A549 (cell line): ENCODE measurements at regions not wholly inside any gene's neighbourhood (a gene's known extent, or its start where the extent isn't known, plus 50 kb on each side); places are given as distances from the start of the nearest gene placed in this dataset.

Experiments
- ATAC-seq, 2 experiments: fragments of 200-7000 bp in 1 of 2; fragments of >200 bp in 1 of 2; cut with Nextera tagmentation in 1 of 2; cut with Tn5 transposase in 1 of 2; 3 replicates each; pipeline versions ENCODE4 v1.8.0 to v1.9.1; 2018 to 2020; ENCODE audit warnings: mild to moderate bottlenecking in 1 of 2, moderate library complexity in 1 of 2
- CTCF ChIA-PET: fragments of 300-600 bp; sonication (Branson Sonifier 250); formaldehyde crosslinking; extraction: SDS; loops from one replicate; lab custom pipeline; 2021; ENCODE audit warnings: antibody characterized with exemption, inconsistent platforms; lab: Yijun Ruan, JAX
- POLR2A ChIA-PET: fragments of 350-600 bp; formaldehyde crosslinking; extraction: SDS; loops from one replicate; lab custom pipeline; 2021; ENCODE audit warnings: antibody characterized with exemption, inconsistent platforms; lab: Yijun Ruan, JAX
- DNase-seq, 2 experiments: peaks; one replicate each; pipeline versions ENCODE4 v3.0.0 to v3.0.0-alpha.2; 2011 to 2016; ENCODE audit warnings: low read depth in 1 of 2, low spot score in 1 of 2
- FAIRE-seq: peaks from 2 replicates; lab custom pipeline; 2011; peaks lifted over from hg19 to GRCh38; lab: Jason Lieb, UNC
- H3K27ac ChIP-seq, 2 experiments: fragments of >200 bp; sonication (Bioruptor Twin); formaldehyde crosslinking; 3 replicates each; pipeline ENCODE4 v1.5.1; 2016 to 2017
- H3K4me1 ChIP-seq: fragments of >200 bp; sonication (Bioruptor Twin); formaldehyde crosslinking; 3 replicates; pipeline ENCODE4 v1.6.1; 2016
- H3K4me2 ChIP-seq: fragments of >200 bp; sonication (Bioruptor Twin); formaldehyde crosslinking; 3 replicates; pipeline ENCODE4 v1.6.1; 2016
- H3K4me3 ChIP-seq: fragments of >200 bp; sonication (Bioruptor Twin); formaldehyde crosslinking; 3 replicates; pipeline ENCODE4 v1.5.1; 2016
- H3K9me3 ChIP-seq: fragments of >200 bp; sonication (Bioruptor Twin); formaldehyde crosslinking; 3 replicates; pipeline ENCODE4 v1.6.1; 2016
- CEBPB ChIP-seq, 2 experiments: fragments of >200 bp in 1 of 2; sonication (Bioruptor Twin) in 1 of 2; formaldehyde crosslinking in 1 of 2; IDR thresholded peaks; 2 replicates each; pipeline ENCODE4 v1.6.1; 2012 to 2016
- EP300 ChIP-seq, 2 experiments: fragments of >200 bp; sonication (Bioruptor Twin); formaldehyde crosslinking; IDR thresholded peaks; 2 replicates in 1 of 2; 3 replicates in 1 of 2; pipeline ENCODE4 v1.6.1; 2016 to 2017
- FOSB ChIP-seq: fragments of 250-450 bp; sonication (Bioruptor Pico); IDR thresholded peaks from 2 replicates; pipeline ENCODE4 v1.5.0; 2020; ENCODE audit warnings: mild to moderate bottlenecking, moderate library complexity
- FOSL2 ChIP-seq, 2 experiments: fragments of 450-650 bp in 1 of 2; fragments of >200 bp in 1 of 2; sonication (Bioruptor Twin) in 1 of 2; formaldehyde crosslinking; IDR thresholded peaks; 2 replicates each; pipeline versions ENCODE4 v1.5.0 to v1.6.1; 2016 to 2020; ENCODE audit warnings: mild to moderate bottlenecking in 1 of 2, moderate library complexity in 1 of 2
- FOXS1 ChIP-seq: fragments of 250-450 bp; sonication (Bioruptor Pico); IDR thresholded peaks from 2 replicates; pipeline ENCODE4 v1.5.0; 2020; ENCODE audit warnings: mild to moderate bottlenecking, moderate library complexity
- HDAC2 ChIP-seq: fragments of 200-600 bp; sonication (generic); IDR thresholded peaks from 2 replicates; pipeline ENCODE4 v1.6.1; 2016
- HOXB5 ChIP-seq: fragments of 250-450 bp; sonication (Bioruptor Pico); IDR thresholded peaks from 2 replicates; pipeline ENCODE4 v1.5.0; 2020; ENCODE audit warnings: mild to moderate bottlenecking, moderate library complexity
- KDM1A ChIP-seq: fragments of 200-600 bp; sonication (generic); IDR thresholded peaks from 2 replicates; pipeline ENCODE4 v1.6.1; 2016; ENCODE audit warnings: low read depth, mild to moderate bottlenecking
- KDM5A ChIP-seq: fragments of 200-600 bp; sonication (generic); IDR thresholded peaks from 2 replicates; pipeline ENCODE4 v1.6.1; 2016; ENCODE audit warnings: antibody characterized with exemption, mild to moderate bottlenecking
- MAFK ChIP-seq: fragments of 450-650 bp; IDR thresholded peaks from 2 replicates; pipeline ENCODE4 v1.6.1; 2014; ENCODE audit not compliant: partially characterized antibody
- MYC ChIP-seq: IDR thresholded peaks from 2 replicates; pipeline ENCODE4 v1.6.1; 2012; ENCODE audit warnings: mild to moderate bottlenecking, inconsistent platforms, low read length, improper control_type of control experiment, borderline replicate concordance
- PHF8 ChIP-seq: fragments of 200-600 bp; sonication (generic); IDR thresholded peaks from 2 replicates; pipeline ENCODE4 v1.6.1; 2016; ENCODE audit warnings: low read depth, mild to moderate bottlenecking, antibody characterized with exemption, moderate library complexity, borderline replicate concordance
- POLR2A ChIP-seq: IDR thresholded peaks from 2 replicates; pipeline ENCODE4 v1.6.1; 2012; ENCODE audit warnings: mild to moderate bottlenecking, low read length
- POLR2AphosphoS2 ChIP-seq: conservative IDR thresholded peaks from 2 replicates; pipeline ENCODE4 v1.6.1; 2012; ENCODE audit warnings: low read length, improper control_type of control experiment, inconsistent platforms
- RCOR1 ChIP-seq: fragments of 150-350 bp; IDR thresholded peaks from 2 replicates; pipeline ENCODE4 v1.6.1; 2014; ENCODE audit warnings: antibody characterized with exemption, low read length, low read depth
- RNF2 ChIP-seq: fragments of 200-600 bp; sonication (generic); IDR thresholded peaks from 2 replicates; pipeline ENCODE4 v1.6.1; 2016; ENCODE audit warnings: low read depth, mild to moderate bottlenecking, antibody characterized with exemption, moderate library complexity, borderline replicate concordance
- TFCP2L1 ChIP-seq: fragments of 250-450 bp; sonication (Bioruptor Pico); IDR thresholded peaks from 2 replicates; pipeline ENCODE4 v1.5.0; 2021; ENCODE audit warnings: mild to moderate bottlenecking
- WGBS: methylation state at CpG from one replicate; pipeline ENCODE4 v1.1.6; 2017; ENCODE audit errors: missing lambda C conversion rate; 5-methylcytosine and 5-hydroxymethylcytosine counted together
- TF ChIP-seq, protein P1 (sequence below): fragments of 250-450 bp; sonication (Bioruptor Pico); IDR thresholded peaks from 2 replicates; pipeline ENCODE4 v1.5.0; 2020; ENCODE audit warnings: low read depth, mild to moderate bottlenecking, moderate library complexity
- TF ChIP-seq, protein P2 (sequence below): fragments of >200 bp; sonication (Bioruptor Twin); formaldehyde crosslinking; IDR thresholded peaks from 2 replicates; pipeline ENCODE4 v1.6.1; 2016
- TF ChIP-seq, protein P3 (sequence below): IDR thresholded peaks from 2 replicates; pipeline ENCODE4 v1.6.1; 2012
- TF ChIP-seq, protein P4 (sequence below): fragments of 450-650 bp; IDR thresholded peaks from 2 replicates; pipeline ENCODE4 v1.6.1; 2014; ENCODE audit warnings: antibody characterized with exemption
- TF ChIP-seq, protein P5 (sequence below): fragments of >200 bp; sonication (Bioruptor Twin); formaldehyde crosslinking; IDR thresholded peaks from 3 replicates; pipeline ENCODE4 v1.6.1; 2016

DNA sequence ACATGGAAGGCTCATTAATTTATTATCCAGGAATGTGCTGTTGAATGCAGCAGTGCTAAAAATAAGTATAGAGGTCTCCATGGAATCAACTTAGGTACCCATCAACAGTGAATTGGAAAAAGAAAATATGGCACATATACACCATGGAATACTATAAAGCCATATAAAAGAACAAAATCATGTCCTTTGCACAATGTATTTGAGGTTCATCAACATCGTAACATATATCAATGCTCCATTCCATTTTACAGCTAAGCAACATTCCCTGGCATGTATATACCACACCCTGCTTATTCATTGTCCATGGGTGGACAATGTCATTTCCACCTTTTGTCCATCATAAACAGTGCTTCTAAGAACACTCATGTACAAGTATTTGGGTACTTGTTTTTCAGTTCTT lies 147.8 kb upstream of the RASSF8 start:
- 90% methylated on average over 1 of the region's 1 CpG for WGBS
- ATAC-seq (no peak), DNase-seq (no peak), FAIRE-seq (no peak)
- Histone ChIP-seq H3K27ac (no peak overlapping the region), H3K9me3 (0 out of 3 replicates have a peak, but pooled peaks cover 3% of the 10 kb centered on the region), H3K4me2 (no peak overlapping the region), H3K4me3 (no peak overlapping the region), H3K4me1 (peaks cover 9% of the 10 kb centered on the region; the same call in 2 of the 3 replicates)
- no peak for TF ChIP-seq RNF2
- TF ChIP-seq POLR2A: no peak
- no peak for TF ChIP-seq POLR2AphosphoS2
- no peak for TF ChIP-seq HOXB5 (CRISPR knock-in tag)
- no peak for TF ChIP-seq MYC
- TF ChIP-seq, protein P1, sequence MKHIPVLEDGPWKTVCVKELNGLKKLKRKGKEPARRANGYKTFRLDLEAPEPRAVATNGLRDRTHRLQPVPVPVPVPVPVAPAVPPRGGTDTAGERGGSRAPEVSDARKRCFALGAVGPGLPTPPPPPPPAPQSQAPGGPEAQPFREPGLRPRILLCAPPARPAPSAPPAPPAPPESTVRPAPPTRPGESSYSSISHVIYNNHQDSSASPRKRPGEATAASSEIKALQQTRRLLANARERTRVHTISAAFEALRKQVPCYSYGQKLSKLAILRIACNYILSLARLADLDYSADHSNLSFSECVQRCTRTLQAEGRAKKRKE (CRISPR knock-in tag): no peak
- TF ChIP-seq MAFK: no peak
- TF ChIP-seq KDM1A: no peak
- no peak for TF ChIP-seq HDAC2
- TF ChIP-seq, protein P2, sequence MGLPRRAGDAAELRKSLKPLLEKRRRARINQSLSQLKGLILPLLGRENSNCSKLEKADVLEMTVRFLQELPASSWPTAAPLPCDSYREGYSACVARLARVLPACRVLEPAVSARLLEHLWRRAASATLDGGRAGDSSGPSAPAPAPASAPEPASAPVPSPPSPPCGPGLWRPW: no peak
- no peak for TF ChIP-seq CEBPB (IDR thresholded peaks at IDR 0.05)
- no peak for TF ChIP-seq FOSB (CRISPR knock-in tag)
- TF ChIP-seq, protein P3, sequence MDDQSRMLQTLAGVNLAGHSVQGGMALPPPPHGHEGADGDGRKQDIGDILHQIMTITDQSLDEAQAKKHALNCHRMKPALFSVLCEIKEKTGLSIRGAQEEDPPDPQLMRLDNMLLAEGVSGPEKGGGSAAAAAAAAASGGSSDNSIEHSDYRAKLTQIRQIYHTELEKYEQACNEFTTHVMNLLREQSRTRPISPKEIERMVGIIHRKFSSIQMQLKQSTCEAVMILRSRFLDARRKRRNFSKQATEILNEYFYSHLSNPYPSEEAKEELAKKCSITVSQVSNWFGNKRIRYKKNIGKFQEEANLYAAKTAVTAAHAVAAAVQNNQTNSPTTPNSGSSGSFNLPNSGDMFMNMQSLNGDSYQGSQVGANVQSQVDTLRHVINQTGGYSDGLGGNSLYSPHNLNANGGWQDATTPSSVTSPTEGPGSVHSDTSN: no peak
- TF ChIP-seq, protein P4, sequence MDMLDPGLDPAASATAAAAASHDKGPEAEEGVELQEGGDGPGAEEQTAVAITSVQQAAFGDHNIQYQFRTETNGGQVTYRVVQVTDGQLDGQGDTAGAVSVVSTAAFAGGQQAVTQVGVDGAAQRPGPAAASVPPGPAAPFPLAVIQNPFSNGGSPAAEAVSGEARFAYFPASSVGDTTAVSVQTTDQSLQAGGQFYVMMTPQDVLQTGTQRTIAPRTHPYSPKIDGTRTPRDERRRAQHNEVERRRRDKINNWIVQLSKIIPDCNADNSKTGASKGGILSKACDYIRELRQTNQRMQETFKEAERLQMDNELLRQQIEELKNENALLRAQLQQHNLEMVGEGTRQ: no peak
- TF ChIP-seq EP300 (IDR thresholded peaks at IDR 0.05): no peak
- no peak for TF ChIP-seq PHF8
- TF ChIP-seq, protein P5, sequence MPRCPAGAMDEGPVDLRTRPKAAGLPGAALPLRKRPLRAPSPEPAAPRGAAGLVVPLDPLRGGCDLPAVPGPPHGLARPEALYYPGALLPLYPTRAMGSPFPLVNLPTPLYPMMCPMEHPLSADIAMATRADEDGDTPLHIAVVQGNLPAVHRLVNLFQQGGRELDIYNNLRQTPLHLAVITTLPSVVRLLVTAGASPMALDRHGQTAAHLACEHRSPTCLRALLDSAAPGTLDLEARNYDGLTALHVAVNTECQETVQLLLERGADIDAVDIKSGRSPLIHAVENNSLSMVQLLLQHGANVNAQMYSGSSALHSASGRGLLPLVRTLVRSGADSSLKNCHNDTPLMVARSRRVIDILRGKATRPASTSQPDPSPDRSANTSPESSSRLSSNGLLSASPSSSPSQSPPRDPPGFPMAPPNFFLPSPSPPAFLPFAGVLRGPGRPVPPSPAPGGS: no peak
- CTCF ChIA-PET: no interaction called here
- POLR2A ChIA-PET: no interaction called here

DNA sequence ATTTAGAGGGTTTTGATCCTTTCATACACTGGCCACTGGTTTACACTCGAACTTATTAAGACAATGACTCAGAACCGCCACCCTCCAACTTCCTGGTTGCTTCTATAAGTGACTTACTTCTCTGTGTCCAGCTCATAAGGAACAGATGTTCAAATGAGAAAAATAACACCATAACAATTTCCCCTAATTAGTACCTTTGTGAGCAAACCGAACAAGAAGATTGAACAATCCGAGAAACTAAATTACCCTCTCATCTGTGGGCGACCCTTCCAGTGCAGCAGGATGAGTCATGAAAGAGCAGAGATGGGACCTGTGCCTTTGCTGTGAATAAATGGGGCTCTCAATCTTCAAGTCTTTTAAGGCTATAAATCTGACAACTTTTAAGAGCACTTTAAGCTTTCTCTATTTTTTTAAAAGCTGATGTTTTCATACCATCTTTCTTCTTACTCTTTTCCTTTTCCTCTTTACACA lies 146.8 kb upstream of the RASSF8 start:
- H3K4me3 ChIP-seq: no peak overlapping the region
- H3K9me3 ChIP-seq: 0 out of 3 replicates have a peak, but pooled peaks cover 3% of the 10 kb centered on the region
- peak overlapping the region in 1 of 2 experiments; percentile 41; a peak in 2 of 6 replicates for H3K27ac ChIP-seq
- FAIRE-seq (no peak), DNase-seq (peak; percentile 13 to 45), ATAC-seq (peak; percentile 56 to 63; a peak in 3 of 6 replicates)
- WGBS: 22% methylated on average over 5 of the region's 5 CpGs
- ChIA-PET CTCF (interaction anchor here (0.6 kb wide), 1 partner anchor 1330 kb away, joined by 3 read pairs; no protein-coding TSS in a partner anchor), POLR2A (no interaction called here)
- peaks cover 9% of the 10 kb centered on the region; the same call in 2 of the 3 replicates for H3K4me1 ChIP-seq
- TF ChIP-seq TFCP2L1 (CRISPR knock-in tag) (no peak), RNF2 (no peak), FOXS1 (CRISPR knock-in tag) (no peak), KDM5A (no peak), RCOR1 (no peak), FOSL2 (IDR thresholded peaks at IDR 0.05) (0 out of 2 replicates have a peak, but pooled peaks have one; percentile 16), FOSL2 (CRISPR knock-in tag; IDR thresholded peaks at IDR 0.05) (peak; percentile 46; the same call in 1 of the 2 replicates)
- peak overlapping the region; percentile 63 for H3K4me2 ChIP-seq
